Stimulated activated naive B cell treated with anti-CD40 and anti-IgM and Interleukin-4, amounts not matched to agents 10 μg/mL and 1 μg/mL and 100 μg/mL, for 72 hours (primary cell): ENCODE measurements at regions not wholly inside any gene's neighbourhood (a gene's known extent, or its start where the extent isn't known, plus 50 kb on each side); places are given as distances from the start of the nearest gene placed in this dataset.
"Not testable (repeated sequence)": the region's sequence is repeated elsewhere in the genome, so short reads cannot be mapped to it uniquely, and the experiment has no call there.

Experiments
- ATAC-seq, 2 donors: fragments of 150-1000 bp; cut with Tn5 transposase; replicated peaks; 2 replicates each; pipeline ENCODE4 v1.10.0; 2021; ENCODE audit warnings: moderate library complexity in 1 of 2
- DNase-seq: peaks from one replicate; pipeline ENCODE4 v3.0.0; 2021
- H3K27ac Mint-ChIP-seq: one replicate; pipeline ENCODE4 v1.8.0; 2022; ENCODE audit warnings: mild to moderate bottlenecking, mixed read lengths
- H3K27me3 Mint-ChIP-seq, 2 donors: one replicate each; pipeline ENCODE4 v1.8.0; 2022; ENCODE audit warnings: mixed read lengths in 2 of 2
- H3K36me3 Mint-ChIP-seq, 2 donors: one replicate each; pipeline ENCODE4 v1.8.0; 2022; ENCODE audit warnings: mixed read lengths in 2 of 2, mild to moderate bottlenecking in 1 of 2
- H3K4me1 Mint-ChIP-seq, 2 donors: one replicate each; pipeline ENCODE4 v1.8.0; 2022; ENCODE audit warnings: mixed read lengths in 2 of 2, mild to moderate bottlenecking in 1 of 2
- H3K4me3 Mint-ChIP-seq, 2 donors: one replicate each; pipeline ENCODE4 v1.8.0; 2022; ENCODE audit warnings: mild to moderate bottlenecking in 2 of 2, mixed read lengths in 2 of 2, moderate library complexity in 1 of 2
- H3K9me3 Mint-ChIP-seq, 2 donors: one replicate each; pipeline ENCODE4 v1.8.0; 2022; ENCODE audit warnings: mixed read lengths in 2 of 2, mild to moderate bottlenecking in 1 of 2

DNA sequence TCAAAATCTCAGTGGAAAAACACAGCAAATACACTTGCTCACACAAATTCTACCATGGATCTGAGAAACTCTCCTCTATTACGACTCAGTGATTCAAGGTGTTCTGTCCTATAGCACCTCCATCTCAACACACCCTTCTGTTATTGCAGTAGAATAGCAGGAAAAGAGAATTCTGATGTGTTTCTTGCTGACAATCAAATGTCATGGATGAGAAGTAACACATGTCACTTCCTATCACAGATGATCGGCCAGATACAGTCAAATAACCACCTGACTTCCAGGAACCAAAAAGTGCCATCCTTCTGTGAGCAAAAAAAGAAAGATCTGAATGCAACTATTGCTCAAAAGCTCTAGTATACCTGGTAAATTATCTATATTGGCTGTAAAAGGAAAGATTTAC is 734.2 kb upstream of the GBE1 start:
- Mint-ChIP-seq H3K36me3 (no peaks in the 10 kb centered on the region), H3K4me1 (no peaks in the 10 kb centered on the region), H3K27me3 (no peaks in the 10 kb centered on the region)

DNA sequence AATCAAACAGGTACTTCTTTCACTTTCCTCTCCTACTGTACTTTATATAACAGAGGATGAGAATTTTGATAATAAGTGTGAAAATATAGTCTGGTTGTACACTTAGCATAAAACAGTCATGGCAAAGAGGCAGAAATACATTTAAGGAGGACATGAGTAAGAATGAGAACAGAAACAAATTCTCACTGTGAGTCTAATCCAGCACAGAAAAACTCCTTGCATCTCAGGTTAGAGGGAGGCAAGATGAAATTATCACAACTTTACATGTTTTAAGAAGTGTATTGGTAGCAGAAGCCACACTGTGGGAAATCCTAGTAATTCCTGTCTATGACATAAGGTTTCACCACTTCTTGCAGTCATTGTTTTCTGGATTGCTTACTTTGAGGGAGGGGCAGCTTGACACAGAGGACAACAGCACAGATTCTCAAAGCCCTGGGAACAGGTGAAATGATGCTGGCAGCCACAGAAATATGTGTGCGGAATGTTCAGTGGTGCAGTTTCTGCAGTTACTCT is 733.6 kb upstream of the GBE1 start:
- ATAC-seq (no peak), DNase-seq (no peak)
- H3K9me3 Mint-ChIP-seq = peaks cover 0 to 1% of the 10 kb centered on the region in 2 donors
- no peak overlapping the region for H3K4me3 Mint-ChIP-seq
- H3K4me1 Mint-ChIP-seq = no peaks in the 10 kb centered on the region
- no peaks in the 10 kb centered on the region for H3K36me3 Mint-ChIP-seq
- no peak overlapping the region for H3K27ac Mint-ChIP-seq
- H3K27me3 Mint-ChIP-seq = no peaks in the 10 kb centered on the region

More for the DNA sequence above, 734.2 kb upstream of the GBE1 start:
- no peak overlapping the region for H3K27ac Mint-ChIP-seq
- DNase-seq (no peak), ATAC-seq (no peak)
- peaks cover 0 to 1% of the 10 kb centered on the region in 2 donors for H3K9me3 Mint-ChIP-seq
- H3K4me3 Mint-ChIP-seq = no peak overlapping the region

DNA sequence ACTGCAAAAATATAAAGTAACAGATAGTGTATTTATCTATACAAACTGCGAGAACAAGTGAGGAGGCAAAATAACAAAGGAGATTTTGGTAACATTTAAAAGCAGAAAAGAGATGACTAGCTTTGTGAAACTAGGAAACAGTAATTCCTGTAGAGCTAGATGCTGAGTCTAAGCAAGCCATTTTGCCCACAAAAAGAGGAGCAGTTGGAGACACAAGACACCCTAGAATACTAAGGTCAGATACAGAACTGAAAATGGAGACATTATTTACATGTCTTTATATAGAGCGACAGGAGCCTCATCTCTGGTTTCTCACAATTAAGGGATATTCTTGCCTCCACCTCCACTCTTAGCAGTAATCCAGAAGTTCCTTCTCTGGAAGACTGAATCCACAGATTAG is 732.4 kb upstream of the GBE1 start:
- DNase-seq (no peak), ATAC-seq (no peak)
- H3K4me3 Mint-ChIP-seq = no peak overlapping the region
- no peaks in the 10 kb centered on the region for H3K36me3 Mint-ChIP-seq
- peaks cover 0 to 1% of the 10 kb centered on the region in 2 donors for H3K9me3 Mint-ChIP-seq
- H3K27ac Mint-ChIP-seq = no peak overlapping the region
- H3K4me1 Mint-ChIP-seq = no peaks in the 10 kb centered on the region
- no peaks in the 10 kb centered on the region for H3K27me3 Mint-ChIP-seq

DNA sequence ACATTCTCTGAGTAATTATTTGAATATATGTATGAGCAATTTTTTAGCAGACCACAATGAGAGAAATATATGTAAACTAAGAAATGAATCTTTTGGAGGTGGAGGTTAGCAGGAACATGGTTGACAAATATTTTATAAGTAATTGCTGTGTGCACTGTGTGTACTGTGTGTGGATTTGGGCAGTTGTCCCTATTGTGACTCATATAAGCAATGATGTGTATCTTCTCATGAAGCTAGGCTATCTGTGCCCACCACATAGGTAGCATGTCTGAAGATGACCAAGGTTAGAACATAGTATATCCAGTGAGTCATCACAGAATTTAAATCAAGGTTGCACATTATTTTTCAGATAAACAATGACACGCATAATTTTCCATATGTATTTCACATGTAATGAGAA is 713.9 kb upstream of the GBE1 start:
- ATAC-seq (no peak), DNase-seq (no peak)
- H3K27ac Mint-ChIP-seq = no peak overlapping the region
- no peak overlapping the region for H3K4me3 Mint-ChIP-seq
- H3K9me3 Mint-ChIP-seq = no peaks in the 10 kb centered on the region
- H3K4me1 Mint-ChIP-seq = no peaks in the 10 kb centered on the region
- no peaks in the 10 kb centered on the region for H3K36me3 Mint-ChIP-seq
- H3K27me3 Mint-ChIP-seq = no peaks in the 10 kb centered on the region

DNA sequence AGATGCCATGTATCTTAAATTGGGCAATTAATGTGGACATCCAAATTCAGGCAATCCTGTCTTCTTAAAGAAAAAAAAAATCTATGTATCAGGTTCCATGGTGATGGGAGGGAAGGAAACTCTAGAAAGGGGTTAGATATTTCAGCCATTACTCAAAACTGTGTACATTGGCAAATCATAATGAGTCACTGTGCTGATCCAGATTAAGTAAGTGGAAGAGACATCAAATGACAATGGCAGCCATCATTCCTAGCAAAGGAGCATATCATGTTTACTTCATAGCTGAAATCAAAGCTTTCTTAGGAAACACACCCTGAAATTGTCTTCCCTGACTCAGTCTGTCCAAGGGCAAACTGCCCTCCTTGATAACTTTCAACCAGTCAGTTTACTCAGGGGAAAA is 713.3 kb upstream of the GBE1 start:
- ATAC-seq (no peak), DNase-seq (no peak)
- Mint-ChIP-seq H3K36me3 (no peaks in the 10 kb centered on the region), H3K4me1 (no peaks in the 10 kb centered on the region), H3K4me3 (no peak overlapping the region), H3K9me3 (no peaks in the 10 kb centered on the region), H3K27me3 (no peaks in the 10 kb centered on the region), H3K27ac (no peak overlapping the region)

- ATAC-seq = no peak
- Mint-ChIP-seq H3K36me3 (no peaks in the 10 kb centered on the region), H3K4me3 (no peak overlapping the region), H3K27ac (no peak overlapping the region), H3K4me1 (no peaks in the 10 kb centered on the region), H3K27me3 (no peaks in the 10 kb centered on the region), H3K9me3 (no peaks in the 10 kb centered on the region)
- DNase-seq = no peak
Measured at GRCh38 chr3:82473864-82474541, 712.6 kb upstream of the GBE1 start.

DNA sequence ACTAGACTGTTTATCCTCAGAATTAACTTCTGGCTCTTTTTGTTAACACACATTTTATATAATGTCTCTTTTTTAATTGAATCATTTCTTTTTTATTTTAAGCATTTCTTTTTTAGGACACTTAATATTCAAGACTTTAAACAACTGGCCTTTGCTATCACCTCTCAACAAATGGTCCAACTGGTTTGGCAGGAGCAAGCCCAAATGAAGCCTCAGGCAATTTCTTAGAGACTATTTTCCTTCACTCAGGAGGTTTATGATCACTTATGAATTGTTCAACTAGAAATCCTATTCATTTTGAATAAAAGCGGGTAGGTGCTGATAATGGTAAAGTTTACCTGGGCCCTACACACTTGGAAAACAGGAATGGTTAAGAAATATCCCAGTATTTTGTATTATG is 705.6 kb upstream of the GBE1 start:
- Mint-ChIP-seq H3K27ac (no peak overlapping the region), H3K36me3 (no peaks in the 10 kb centered on the region), H3K27me3 (no peaks in the 10 kb centered on the region), H3K4me3 (no peak overlapping the region), H3K4me1 (no peaks in the 10 kb centered on the region), H3K9me3 (no peaks in the 10 kb centered on the region)
- DNase-seq = no peak
- no peak for ATAC-seq

DNA sequence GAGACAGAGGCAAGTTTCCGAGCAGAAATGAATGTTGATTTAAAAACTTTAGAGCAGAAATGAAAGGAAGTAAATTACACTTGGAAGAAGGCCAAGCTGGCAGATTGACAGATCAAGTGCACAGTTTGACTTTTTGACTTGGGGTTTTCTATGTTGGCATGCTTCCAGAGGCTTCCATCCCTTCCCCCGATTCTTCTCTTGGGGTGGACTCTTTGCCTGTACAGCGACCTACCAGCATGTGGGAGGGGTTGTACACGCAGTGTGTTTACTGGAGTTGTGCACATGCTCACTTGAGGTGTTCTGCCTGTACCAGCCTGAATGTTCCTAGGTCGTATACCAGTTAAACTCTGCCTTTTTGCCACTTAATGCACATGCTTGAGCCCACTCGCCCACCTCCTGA is 701.5 kb upstream of the GBE1 start:
- Mint-ChIP-seq H3K27ac (no peak overlapping the region), H3K9me3 (peaks cover 0 to 3% of the 10 kb centered on the region in 2 donors), H3K36me3 (no peaks in the 10 kb centered on the region), H3K27me3 (no peaks in the 10 kb centered on the region), H3K4me3 (no peak overlapping the region), H3K4me1 (no peaks in the 10 kb centered on the region)
- ATAC-seq (no peak), DNase-seq (no peak)

- H3K27me3 Mint-ChIP-seq = no peaks in the 10 kb centered on the region
- no peak for DNase-seq
- H3K36me3 Mint-ChIP-seq = no peaks in the 10 kb centered on the region
- H3K9me3 Mint-ChIP-seq = peaks cover 0 to 3% of the 10 kb centered on the region in 2 donors
- no peak for ATAC-seq
- H3K27ac Mint-ChIP-seq = no peak overlapping the region
- H3K4me3 Mint-ChIP-seq = no peak overlapping the region
- no peaks in the 10 kb centered on the region for H3K4me1 Mint-ChIP-seq
Measured at GRCh38 chr3:82461049-82461889, 699.8 kb upstream of the GBE1 start.

GRCh38 chr3:82448320-82448719 is 686.9 kb upstream of the GBE1 start:
- H3K4me1 Mint-ChIP-seq = no peaks in the 10 kb centered on the region
- no peak for DNase-seq
- peaks cover 8 to 11% of the 10 kb centered on the region in 2 donors for H3K9me3 Mint-ChIP-seq
- no peak overlapping the region for H3K4me3 Mint-ChIP-seq
- H3K36me3 Mint-ChIP-seq = no peaks in the 10 kb centered on the region
- ATAC-seq = no peak
- H3K27ac Mint-ChIP-seq = no peak overlapping the region
- H3K27me3 Mint-ChIP-seq = no peaks in the 10 kb centered on the region

- not testable (repeated sequence) for ATAC-seq, DNase-seq
Measured at GRCh38 chr3:82428821-82429220, 667.4 kb upstream of the GBE1 start.

DNA sequence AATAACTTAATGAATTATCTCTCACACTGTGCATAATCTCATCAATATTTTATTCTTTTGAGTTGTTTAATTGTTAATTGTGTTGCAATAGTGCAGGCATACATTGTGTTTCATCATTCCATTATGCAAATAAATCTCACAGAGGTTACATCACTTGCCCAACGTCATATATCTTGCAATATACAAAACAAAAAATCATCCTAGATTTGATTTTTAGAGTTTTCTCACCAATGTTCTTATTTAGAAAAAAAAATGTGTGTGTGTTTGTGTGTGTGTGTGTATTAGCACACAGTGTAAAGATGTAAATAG is 662.5 kb upstream of the GBE1 start:
- Mint-ChIP-seq H3K4me1 (no peaks in the 10 kb centered on the region), H3K36me3 (no peaks in the 10 kb centered on the region), H3K27me3 (peaks cover 0 to 4% of the 10 kb centered on the region in 2 donors), H3K4me3 (no peak overlapping the region), H3K9me3 (no peaks in the 10 kb centered on the region), H3K27ac (no peak overlapping the region)
- ATAC-seq = no peak
- DNase-seq = no peak

More at GRCh38 chr3:82428821-82429220, 667.4 kb upstream of the GBE1 start:
- not testable (repeated sequence) for H3K4me3 Mint-ChIP-seq, H3K9me3 Mint-ChIP-seq, H3K4me1 Mint-ChIP-seq, H3K27ac Mint-ChIP-seq, H3K27me3 Mint-ChIP-seq, H3K36me3 Mint-ChIP-seq

DNA sequence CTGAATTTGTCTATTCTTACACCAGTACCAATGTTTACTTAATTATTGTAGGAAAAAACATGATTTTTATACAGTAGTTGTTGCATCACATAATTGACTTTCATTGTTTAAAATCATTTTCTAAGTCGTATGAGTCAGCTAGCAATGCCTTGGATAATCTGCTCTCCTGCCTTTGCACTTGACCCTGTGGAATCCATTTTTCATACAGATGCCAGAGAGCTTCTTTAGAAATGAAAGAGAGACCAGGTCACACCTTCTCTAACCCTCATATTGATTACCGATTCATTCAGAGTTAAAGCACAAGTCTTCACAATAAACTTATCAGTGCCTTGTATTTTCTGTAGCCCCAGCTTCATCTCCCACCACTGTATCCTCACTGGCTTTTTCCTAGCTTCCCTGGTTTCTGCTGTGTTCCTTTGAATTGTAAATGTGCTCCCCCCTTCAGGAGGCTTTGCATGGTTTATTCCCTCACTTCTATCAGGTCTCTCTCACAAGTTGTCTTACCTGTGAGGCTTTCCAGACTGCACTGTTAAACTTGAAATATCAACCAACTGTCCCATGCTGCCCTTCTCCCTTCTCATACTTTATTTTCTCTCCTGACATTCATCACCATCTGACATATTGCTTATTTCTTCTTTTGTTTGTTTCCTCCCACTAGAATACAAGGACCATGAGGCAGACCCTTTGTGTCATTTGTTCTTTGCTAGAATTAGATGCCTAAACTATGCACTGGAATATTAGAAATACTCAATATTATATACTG is 662.0 kb upstream of the GBE1 start:
- H3K9me3 Mint-ChIP-seq = no peaks in the 10 kb centered on the region
- DNase-seq (no peak), ATAC-seq (no peak)
- H3K27ac Mint-ChIP-seq = no peak overlapping the region
- no peaks in the 10 kb centered on the region for H3K4me1 Mint-ChIP-seq
- no peak overlapping the region for H3K4me3 Mint-ChIP-seq
- H3K36me3 Mint-ChIP-seq = no peaks in the 10 kb centered on the region
- no peaks in the 10 kb centered on the region for H3K27me3 Mint-ChIP-seq

DNA sequence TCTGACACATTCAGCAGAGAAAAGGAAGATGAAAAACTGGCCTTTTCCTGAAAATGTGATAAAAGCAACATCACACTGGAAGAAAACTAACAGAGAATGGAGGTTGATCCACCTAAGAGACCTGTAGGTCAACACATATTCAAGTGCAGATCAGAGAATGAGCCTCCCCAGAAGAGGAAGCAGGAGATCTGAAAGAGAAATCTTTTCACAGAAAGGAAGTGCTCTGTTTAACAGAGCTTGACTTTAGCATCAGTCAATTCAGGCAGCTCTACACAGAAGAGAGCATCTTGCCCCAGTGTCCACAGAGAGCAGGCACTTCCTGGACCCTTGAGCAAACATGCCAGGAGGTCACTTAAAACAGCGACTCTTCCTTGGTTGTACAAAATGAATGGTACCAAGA is 655.4 kb upstream of the GBE1 start:
- ATAC-seq (no peak), DNase-seq (no peak)
- H3K4me1 Mint-ChIP-seq = no peaks in the 10 kb centered on the region
- no peak overlapping the region for H3K4me3 Mint-ChIP-seq
- H3K27ac Mint-ChIP-seq = no peak overlapping the region
- H3K27me3 Mint-ChIP-seq = no peaks in the 10 kb centered on the region
- no peaks in the 10 kb centered on the region for H3K36me3 Mint-ChIP-seq
- no peaks in the 10 kb centered on the region for H3K9me3 Mint-ChIP-seq

DNA sequence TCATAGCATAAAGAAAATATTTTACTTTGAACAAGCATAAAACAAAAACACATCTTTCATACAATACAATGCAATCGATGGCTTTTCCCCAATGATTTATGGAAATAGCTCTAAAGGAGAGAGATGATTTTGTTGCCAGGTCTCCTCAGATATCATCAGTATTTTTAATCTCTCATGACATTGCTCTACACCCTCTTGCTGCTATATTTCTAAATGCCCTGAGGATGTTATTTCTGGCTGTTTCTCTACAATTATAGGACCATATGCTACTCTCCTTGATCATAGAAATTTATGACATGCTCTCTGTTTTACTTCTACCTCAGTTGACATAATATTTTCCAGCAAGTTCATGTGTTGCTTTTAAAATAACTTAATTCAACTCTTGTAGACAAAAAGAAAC is 654.9 kb upstream of the GBE1 start:
- ATAC-seq (no peak), DNase-seq (no peak)
- H3K4me3 Mint-ChIP-seq = no peak overlapping the region
- no peaks in the 10 kb centered on the region for H3K27me3 Mint-ChIP-seq
- no peaks in the 10 kb centered on the region for H3K4me1 Mint-ChIP-seq
- H3K27ac Mint-ChIP-seq = no peak overlapping the region
- no peaks in the 10 kb centered on the region for H3K9me3 Mint-ChIP-seq
- H3K36me3 Mint-ChIP-seq = no peaks in the 10 kb centered on the region
